Omental fat pad (tissue), 3 donors: ENCODE measurements at regions not wholly inside any gene's neighbourhood (a gene's known extent, or its start where the extent isn't known, plus 50 kb on each side); places are given as distances from the start of the nearest gene placed in this dataset.

Source experiments
- ATAC-seq: fragments of 150-250 bp; one replicate; pipeline ENCODE4 v1.9.1; 2016; ENCODE audit warnings: mild to moderate bottlenecking, moderate library complexity; ENCODE audit not compliant: low FRiP score
- DNase-seq: peaks from one replicate; pipeline ENCODE4 v3.0.0-alpha.2; 2019; ENCODE audit warnings: low spot score
- TF ChIP-seq, protein P1 (sequence below), 3 donors: fragments of 450-650 bp; IDR thresholded peaks; one replicate each; pipeline ENCODE4 v1.5.1; 2016 to 2017; ENCODE audit warnings: antibody characterized with exemption in 3 of 3, mild to moderate bottlenecking in 3 of 3, moderate library complexity in 2 of 3

DNA sequence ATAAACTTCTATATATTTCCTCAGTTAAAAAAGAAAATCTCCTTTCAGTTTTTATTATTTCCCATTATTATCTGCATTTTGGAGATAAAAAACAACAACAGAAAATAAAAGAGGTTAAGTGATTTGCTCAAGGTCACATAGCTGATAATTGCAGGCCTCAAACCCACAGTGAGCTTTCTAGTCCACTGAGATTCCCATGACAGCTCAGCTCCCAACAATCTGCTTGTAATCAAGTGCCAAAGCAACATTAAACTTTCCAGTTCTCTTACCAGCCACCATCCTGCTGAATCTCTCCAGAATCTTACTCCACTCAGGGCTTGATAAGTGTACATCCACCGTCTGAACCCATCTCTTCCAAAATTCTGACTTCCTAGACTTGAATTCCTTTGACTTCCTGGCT is 318.2 kb upstream of the SEMA6D start:
- DNase-seq (no peak), ATAC-seq (no peak)
- TF ChIP-seq, protein P1, sequence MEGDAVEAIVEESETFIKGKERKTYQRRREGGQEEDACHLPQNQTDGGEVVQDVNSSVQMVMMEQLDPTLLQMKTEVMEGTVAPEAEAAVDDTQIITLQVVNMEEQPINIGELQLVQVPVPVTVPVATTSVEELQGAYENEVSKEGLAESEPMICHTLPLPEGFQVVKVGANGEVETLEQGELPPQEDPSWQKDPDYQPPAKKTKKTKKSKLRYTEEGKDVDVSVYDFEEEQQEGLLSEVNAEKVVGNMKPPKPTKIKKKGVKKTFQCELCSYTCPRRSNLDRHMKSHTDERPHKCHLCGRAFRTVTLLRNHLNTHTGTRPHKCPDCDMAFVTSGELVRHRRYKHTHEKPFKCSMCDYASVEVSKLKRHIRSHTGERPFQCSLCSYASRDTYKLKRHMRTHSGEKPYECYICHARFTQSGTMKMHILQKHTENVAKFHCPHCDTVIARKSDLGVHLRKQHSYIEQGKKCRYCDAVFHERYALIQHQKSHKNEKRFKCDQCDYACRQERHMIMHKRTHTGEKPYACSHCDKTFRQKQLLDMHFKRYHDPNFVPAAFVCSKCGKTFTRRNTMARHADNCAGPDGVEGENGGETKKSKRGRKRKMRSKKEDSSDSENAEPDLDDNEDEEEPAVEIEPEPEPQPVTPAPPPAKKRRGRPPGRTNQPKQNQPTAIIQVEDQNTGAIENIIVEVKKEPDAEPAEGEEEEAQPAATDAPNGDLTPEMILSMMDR (IDR thresholded peaks at IDR 0.05): no peak

DNA sequence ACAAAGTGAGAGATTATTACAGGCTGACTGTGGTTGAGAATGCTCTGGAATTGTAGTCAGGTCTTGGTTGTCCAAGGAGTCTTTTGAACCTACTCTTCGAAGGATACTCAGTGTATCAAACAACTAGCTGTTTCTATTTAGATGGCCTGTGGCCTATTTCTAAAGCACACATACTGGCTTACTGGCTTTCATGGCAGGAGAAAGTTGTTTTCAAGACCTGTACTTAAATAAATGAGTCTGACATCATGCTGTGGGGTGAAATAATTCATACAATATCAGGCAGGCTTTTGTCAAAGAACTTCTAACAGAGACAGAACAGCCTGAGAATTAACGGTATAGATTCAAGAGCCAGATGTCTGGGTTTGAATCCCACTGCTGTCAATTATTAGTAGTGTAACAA is 316.7 kb upstream of the SEMA6D start:
- ATAC-seq (no peak), DNase-seq (no peak)
- TF ChIP-seq, protein P1 (IDR thresholded peaks at IDR 0.05): no peak

DNA sequence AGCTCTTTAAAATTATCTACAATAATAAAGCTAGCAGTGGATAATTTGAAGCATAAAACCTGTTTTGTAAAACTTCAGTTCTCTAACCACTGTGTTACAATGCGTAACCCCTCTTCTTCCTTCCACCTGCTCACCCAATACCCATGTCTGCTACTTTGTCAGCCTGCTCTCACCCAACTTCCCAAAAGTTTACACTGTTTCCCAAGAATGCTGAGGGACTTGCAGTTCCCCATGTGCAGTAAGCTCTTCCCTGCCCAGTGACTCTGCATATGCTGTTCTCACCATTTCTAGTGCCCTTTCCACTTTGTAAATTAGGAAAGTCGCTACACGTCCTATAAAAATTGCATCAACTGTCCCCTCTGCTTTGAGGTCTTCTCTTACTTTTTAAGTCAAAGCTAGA is 315.9 kb upstream of the SEMA6D start:
- DNase-seq: no peak
- TF ChIP-seq, protein P1 (IDR thresholded peaks at IDR 0.05): no peak
- no peak for ATAC-seq

DNA sequence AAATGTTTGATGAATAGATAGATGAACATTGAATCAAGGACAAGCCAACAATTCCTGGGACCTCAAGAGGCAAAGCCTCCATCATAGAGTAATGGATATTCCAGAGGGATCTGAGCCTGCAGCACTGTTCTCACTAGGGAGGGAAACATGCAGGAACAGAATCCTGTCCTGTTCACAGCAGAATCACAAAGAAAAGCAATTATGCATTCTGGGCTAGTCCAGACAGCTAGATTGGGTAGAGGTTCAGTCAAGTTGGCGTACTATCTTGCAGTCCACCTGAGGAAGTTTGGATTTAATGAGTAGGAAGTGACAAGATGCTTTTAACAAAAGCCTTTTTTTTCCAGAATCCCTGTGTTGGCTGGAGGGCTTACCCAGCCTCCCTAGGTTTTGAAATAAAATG is 314.5 kb upstream of the SEMA6D start:
- TF ChIP-seq, protein P1 (IDR thresholded peaks at IDR 0.05): no peak
- DNase-seq (no peak), ATAC-seq (no peak)

DNA sequence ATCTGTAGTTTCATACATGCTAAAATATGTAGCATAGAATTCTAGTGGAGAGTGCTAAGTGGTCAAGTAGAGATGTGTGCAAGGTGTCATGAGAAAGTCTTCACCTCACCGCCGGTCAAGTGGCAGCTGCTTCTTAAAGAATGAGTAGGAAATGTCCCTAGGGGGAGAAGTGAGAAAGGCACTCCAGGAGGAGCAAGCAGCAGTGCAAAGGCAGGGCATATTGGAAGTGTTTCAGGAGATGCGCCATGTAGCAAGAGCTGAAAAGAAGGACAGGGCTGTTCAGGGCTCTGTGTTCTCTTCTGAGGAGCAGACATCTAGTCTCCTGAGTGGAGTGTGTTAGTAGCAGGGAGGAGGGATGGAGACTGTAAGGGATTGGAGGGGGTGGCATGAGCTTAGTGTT is 312.4 kb upstream of the SEMA6D start:
- TF ChIP-seq, protein P1 (IDR thresholded peaks at IDR 0.05): no peak
- ATAC-seq: no peak
- no peak for DNase-seq

DNA sequence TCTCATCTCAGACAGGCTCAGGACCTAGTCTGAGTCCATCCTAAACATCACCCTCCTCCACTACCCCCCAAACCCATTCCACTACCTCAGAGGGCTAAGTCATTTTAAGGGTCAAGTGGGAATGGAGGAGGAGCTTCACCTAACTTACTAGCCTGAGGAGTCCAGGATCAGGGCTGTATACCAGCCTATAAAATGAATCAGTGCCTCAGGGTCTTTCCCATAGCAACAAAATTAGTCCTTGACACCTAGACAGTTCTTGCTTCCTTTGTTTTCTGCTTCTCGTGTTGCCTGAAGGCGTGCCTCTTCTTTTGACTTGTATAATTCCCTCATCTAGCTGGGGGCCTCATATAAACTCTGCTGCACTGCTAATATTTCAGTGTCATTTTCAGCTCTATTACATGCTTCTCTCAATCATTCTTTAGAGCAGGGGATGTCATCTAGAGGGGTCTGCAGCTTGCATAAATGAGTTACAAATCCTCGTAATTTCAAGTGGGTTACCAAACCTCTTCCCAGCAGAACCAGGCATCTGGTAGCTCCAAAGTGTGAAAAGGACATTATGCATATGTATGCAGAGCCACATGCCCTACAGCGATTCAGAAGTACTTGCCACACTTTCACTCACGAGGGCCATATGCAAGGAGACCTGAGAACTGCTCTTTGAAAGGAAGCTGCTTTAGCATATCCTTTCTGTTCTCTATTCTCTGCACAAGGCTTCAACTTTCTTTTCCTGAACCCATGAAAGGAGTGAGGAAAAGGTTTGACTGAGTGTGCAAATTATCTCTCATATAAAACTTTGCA is 311.7 kb upstream of the SEMA6D start:
- ATAC-seq (no peak), DNase-seq (no peak)
- TF ChIP-seq, protein P1 (IDR thresholded peaks at IDR 0.05): no peak

DNA sequence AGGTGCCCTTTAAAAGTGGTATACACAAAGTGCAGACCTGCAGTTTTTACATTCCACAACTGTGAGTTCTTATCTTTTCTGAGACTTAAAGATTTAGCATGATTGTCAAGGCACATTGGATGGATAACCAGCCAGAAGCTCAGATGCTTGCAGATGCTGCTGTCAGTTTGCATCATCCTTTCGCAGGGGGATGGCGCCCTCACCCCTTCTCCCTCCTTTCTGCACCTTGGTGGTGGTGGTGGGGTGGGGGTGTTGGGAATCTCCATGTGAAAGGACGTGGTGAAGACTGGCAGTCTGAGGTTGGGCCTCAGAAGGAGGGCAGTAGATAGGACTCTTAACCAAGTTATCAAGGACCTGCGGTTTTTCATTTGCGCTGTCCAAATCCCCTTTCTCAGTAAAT is 309.6 kb upstream of the SEMA6D start:
- TF ChIP-seq, protein P1 (IDR thresholded peaks at IDR 0.05): no peak
- no peak for DNase-seq
- no peak for ATAC-seq
